ENCODE measurements at regions not wholly inside any gene's neighbourhood (a gene's known extent, or its start where the extent isn't known, plus 50 kb on each side); places are given as distances from the start of the nearest gene placed in this dataset.

DNA sequence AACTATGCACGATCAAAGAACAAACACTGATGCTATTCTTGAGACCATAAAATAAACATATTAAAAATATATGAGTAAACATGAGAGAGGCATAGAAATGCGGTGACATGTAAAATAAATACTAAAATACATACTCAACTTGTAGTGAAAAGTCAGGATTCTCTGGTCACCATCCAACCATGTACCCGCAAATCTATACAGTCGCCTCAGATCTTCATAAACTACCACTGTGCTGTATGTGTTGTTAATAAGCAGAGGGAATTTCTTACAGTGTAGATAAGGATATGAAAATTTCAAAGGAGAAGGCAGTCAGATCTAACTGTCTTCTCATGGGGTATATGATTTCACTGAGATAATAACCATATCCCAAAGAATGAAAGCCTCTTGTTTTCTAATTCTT, 67.8 kb upstream of the FAM47B start:
- DNase-seq (ENCODE audit: low read depth, low spot score) = no peak

DNA sequence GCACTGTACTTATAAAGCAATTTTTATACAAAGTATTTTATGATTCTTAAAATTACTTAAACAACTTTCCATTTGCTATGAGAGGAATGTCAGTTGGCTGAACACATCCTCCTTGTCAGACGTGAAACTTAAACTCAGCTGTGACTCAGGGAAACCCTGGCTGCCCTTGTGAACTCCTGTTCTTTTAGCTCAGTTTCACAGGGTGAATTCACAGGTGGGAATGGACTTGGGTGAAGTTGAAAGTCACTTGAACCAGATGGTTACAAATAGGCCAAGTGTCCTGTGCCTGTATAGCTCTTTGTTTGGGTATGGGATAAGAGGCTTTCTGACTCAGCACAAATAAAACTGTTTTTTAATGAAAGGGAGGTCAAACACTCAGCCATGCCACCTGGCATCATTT, 67.4 kb upstream of the FAM47B start:
- DNase-seq (ENCODE audit: low read depth, low spot score) = peak; percentile 33

DNA sequence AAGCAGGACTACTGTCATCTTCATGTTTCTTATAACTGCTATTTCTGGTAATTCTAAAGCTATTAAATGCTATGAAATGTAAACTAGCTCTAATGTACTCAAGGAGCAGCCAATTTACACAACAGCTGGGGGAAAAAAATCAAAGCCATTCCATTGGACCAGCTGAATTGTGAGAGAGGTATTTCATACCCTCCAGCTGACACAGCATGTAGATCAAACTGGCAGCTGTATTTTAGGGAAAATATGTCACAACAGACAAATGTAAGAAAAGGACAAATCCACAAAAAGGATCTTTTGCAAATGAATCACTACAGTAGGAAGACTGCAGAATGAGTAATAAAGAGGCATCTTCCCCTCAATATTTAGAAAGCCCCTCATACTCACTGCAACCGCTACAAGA, 65.2 kb upstream of the FAM47B start:
- DNase-seq (ENCODE audit: low read depth, low spot score) = no peak

DNA sequence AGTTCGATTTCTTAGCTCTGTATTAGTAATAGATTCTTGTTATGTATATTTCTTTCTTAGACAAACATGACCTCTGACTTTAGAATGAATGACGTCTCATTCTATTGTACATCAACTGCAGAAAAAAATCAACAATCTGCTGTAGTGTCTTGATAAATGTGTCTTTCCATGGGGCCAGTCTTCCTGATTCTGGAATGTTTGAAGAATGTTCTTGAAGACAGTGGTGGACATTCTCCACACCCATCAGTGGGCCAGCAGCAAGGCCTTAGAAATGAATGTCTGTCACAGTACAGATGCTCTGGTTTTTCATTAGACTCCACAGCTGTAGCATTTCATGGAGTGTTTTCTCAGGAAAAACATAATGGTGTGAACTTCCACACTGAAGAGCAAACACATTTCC, 63.2 kb upstream of the FAM47B start:
- no peak for DNase-seq (ENCODE audit: low read depth, low spot score)

DNA sequence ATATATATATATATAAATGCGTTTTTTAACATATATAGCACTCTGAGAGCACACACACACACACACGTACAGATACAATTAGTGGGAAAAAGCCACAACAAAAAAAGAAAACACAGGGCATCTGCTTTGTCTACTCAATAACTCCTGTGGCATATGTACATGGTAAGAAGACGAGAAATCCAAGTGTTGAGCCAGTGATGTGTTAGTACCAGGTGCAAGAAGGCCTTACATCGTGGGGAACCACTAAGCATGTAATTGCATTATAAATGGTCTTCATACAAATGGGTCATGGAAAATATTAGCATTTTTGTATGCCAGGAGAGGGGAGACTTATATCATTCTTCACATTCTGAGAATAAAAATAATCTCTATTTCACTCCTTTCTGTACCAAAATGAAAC, 62.7 kb upstream of the FAM47B start:
- DNase-seq (ENCODE audit: low read depth, low spot score) = no peak

DNA sequence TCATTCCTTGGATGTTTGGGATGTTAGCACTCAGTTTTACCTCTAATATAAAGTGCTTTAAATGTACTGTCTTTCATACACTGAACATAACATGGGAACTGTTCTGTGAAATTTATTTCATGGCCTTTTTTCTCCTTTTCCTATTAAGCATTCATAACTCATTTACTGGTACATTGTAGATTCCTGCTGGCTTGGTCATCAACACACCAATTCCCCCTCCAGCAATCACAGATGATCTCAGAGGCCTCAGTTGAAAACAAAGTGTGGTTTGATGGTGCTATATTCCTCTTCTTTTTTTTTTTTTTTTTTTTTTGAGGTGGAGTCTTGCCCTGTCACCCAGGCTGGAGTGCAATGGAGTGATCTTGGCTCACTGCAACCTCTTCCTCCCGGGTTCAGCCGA, 61.9 kb upstream of the FAM47B start:
- DNase-seq (ENCODE audit: low read depth, low spot score) = no peak

DNA sequence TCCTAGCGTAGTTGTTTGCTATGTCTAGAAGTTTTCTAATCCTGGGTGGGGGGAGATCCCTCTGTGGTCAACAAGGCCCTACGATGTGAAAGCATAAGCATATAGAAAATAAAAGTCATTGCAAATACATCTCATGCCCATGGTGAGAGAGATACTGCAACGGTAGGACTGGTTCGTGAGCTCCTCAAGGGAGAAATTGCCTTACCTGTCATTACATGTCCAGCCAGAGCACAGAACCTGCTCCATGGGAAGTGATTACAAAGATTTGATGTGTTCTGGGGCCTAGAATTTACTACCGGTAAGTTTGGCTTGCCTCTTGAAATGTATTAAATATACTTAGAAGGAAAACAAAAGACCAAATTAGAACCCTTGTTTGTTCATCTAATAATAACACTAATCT, 60.9 kb upstream of the FAM47B start:
- no peak for DNase-seq (ENCODE audit: low read depth, low spot score)

DNA sequence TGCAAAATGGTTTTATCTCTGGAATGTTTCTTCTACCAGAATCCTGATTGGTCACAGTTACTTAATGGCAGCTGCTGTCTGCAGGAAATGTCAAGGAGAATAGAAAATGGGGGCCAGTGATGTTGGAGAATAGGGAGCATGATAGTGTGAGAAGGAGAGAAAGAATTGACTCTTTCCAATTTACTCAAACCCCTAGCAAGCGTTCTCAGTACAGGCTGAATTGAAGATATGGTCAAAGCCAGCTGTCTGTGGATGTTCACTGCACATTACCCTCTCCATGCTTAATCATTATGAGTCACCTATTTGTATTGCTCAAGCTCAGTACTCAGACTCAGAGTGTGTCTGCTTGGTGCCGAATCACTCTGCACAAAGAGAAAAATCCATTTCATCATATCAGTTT, 57.8 kb upstream of the FAM47B start:
- no peak for DNase-seq (ENCODE audit: low read depth, low spot score)

DNA sequence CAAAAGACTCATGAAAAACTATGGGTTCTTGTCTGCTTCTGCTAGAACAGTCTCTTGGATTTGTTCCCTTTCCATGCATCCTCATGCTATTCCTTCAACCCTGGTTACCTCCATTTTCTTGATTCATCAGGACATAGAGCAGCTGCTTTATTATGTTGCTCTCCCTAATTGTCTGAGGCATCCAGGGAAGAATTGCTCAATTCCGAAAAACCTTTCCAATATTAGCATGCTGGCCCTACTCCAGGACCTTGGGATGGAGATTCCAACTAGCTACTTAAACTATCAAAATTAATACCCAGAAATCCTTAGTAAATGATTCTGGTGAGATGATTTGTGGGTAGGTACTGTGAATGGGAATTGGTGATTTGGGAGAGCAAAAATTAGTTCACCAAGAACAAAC, 56.6 kb upstream of the FAM47B start:
- no peak for DNase-seq (ENCODE audit: low read depth, low spot score)

DNA sequence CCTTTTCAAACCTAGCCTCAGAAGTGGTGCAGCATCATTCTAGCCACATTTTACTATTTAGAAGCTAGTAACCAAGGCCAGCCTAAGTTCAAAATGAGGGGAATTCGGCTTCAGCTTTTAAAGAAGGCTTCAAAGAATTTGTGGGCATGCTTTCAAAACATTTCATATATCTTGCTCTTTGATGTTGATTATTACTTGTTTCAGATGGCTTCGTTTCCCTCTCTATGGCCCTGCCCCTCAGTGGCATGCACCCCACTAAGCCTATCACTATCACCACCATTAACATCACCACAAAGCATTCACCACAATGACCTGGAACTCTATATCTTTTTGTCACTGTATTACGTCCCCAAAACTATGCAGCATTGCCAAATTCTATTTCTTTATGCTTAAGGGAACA, 51.2 kb upstream of the FAM47B start:
- DNase-seq (ENCODE audit: low read depth, low spot score) = no peak
